HG03520 (cell line): ENCODE measurements at regions not wholly inside any gene's neighbourhood (a gene's known extent, or its start where the extent isn't known, plus 50 kb on each side); places are given as distances from the start of the nearest gene placed in this dataset.

Experiments
- ATAC-seq: cut with Tn5 transposase; IDR thresholded peaks from one replicate; pipeline ENCODE4 v1.9.1; 2021; ENCODE audit warnings: mild to moderate bottlenecking, moderate library complexity; ENCODE audit not compliant: unreplicated experiment

DNA sequence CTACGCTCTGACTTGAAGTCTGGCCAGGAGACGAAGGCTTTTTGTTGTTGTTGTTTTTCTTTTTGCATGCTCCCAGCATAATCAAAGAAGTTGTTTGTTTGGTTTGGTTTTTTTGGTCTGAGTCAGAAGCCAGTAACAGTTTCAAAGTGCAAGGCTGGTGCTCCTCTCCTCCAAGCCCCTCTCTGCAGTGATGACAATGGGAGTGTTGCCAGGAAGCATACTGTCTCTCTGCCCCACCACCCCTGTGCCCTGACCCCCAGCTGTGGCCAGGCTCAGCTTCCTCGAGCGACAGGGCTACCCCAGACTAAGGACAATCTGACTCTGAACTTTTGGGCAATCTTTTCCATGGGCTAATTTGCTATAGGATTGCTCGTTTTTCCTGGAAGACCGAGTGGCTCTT lies 173.8 kb upstream of the PITX1 start:
- ATAC-seq: no peak

GRCh38 chr5:135206862-135207261 lies 172.8 kb upstream of the PITX1 start:
- no peak for ATAC-seq

- no peak for ATAC-seq
Measured at GRCh38 chr5:135205632-135206349, 171.8 kb upstream of the PITX1 start.

DNA sequence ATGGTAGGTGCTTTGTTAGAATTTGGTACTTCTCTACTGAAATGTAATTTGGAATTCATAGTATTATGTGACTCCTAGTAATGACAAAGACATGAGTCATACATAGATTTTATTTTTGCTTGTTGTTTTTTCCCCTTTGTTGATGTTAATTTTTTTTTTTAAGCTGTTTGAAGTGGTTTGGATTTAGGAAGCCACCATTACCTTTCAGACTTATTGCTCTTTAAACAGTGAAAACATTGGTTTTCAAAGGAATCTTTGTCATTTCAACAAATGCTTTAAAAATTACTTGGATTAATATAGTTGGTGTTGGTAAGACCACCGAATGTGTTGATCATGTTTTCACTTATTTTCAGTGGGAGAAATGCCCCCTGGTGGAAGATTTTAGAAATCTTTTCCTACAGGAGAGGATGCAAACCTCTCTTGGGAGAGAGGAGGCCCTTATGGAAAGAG lies 170.1 kb upstream of the PITX1 start:
- no peak for ATAC-seq

- no peak for ATAC-seq
Measured at GRCh38 chr5:135203593-135204036, 169.6 kb upstream of the PITX1 start.

DNA sequence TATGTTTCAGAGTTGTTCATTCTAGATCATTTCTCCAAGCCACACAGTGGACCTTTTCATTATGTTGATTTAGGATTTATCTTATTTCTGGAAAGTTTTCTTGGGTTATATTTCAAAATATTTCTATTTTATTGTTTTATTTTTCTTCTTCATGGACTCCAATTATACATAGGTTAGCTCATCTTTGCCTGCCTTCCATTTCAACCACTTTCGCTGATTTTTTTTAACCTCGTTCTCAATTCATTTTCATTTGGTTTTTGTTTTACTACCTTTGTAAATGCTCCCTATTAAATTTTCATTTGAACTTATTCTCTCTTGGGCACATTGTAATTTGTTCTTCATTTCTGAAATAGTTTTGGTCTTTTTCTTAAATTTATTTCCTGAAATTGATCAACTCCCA lies 169.0 kb upstream of the PITX1 start:
- ATAC-seq: no peak

GRCh38 chr5:135199919-135200318 lies 165.9 kb upstream of the PITX1 start:
- no peak for ATAC-seq

- ATAC-seq: no peak
Measured at GRCh38 chr5:135196483-135196882, 162.5 kb upstream of the PITX1 start.

DNA sequence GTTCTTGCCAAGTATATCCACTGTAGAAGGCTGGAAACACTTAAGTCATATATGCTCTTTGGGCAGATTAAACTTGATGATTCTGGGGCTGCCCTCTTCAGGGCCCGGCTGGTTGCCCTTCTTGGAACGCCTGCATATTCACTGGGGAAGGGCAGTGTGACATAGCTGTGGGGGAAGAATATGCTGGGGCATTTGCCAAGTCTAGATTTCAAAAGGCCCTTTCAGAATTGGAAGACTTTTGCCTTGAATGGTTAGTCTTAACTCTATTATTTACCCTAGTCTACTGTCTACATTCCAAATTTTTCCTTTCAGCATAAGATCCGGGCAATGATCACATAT lies 161.2 kb upstream of the PITX1 start:
- ATAC-seq: no peak

GRCh38 chr5:135194573-135195269 lies 160.7 kb upstream of the PITX1 start:
- ATAC-seq: no peak

GRCh38 chr5:135194126-135194488 lies 160.1 kb upstream of the PITX1 start:
- ATAC-seq: no peak

GRCh38 chr5:135193213-135194125 lies 159.4 kb upstream of the PITX1 start:
- no peak for ATAC-seq

- ATAC-seq: no peak
Measured at GRCh38 chr5:135192351-135192750, 158.3 kb upstream of the PITX1 start.

- peak; percentile 83 for ATAC-seq
Measured at GRCh38 chr5:135191084-135191826, 157.2 kb upstream of the PITX1 start.

DNA sequence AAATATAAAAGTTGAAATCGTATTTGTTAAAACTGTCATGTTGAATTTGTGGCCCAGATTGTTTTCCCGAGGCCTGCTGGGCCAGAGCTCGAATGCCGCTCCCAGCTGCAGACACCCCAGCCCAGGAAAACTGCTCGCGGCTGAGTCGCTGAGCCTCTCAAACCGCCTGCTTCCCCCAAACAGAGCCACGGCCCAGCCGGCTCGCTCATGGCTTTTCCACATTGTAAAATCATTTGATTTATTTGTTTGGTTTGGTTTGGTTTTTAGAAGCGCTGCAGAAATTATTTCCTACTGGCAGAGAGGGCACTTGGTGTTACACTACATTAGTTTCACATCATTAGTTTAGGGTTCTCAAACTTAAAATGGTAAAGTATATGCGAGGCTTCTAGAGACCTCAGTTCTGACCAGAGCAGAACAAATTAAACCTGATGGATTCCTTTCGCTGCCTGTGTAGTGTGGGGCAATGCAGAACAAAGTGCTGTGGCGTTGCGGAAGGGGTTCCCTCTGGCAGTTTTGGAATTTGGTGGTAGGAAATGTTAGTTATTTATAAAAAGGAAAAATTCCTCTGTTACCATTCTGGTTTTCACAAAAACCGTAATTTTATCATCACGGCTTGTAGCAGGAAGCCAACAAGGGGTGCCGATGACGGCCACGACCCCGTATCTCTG lies 156.5 kb upstream of the PITX1 start:
- no peak for ATAC-seq

GRCh38 chr5:135189024-135189423 lies 155.0 kb upstream of the PITX1 start:
- no peak for ATAC-seq

DNA sequence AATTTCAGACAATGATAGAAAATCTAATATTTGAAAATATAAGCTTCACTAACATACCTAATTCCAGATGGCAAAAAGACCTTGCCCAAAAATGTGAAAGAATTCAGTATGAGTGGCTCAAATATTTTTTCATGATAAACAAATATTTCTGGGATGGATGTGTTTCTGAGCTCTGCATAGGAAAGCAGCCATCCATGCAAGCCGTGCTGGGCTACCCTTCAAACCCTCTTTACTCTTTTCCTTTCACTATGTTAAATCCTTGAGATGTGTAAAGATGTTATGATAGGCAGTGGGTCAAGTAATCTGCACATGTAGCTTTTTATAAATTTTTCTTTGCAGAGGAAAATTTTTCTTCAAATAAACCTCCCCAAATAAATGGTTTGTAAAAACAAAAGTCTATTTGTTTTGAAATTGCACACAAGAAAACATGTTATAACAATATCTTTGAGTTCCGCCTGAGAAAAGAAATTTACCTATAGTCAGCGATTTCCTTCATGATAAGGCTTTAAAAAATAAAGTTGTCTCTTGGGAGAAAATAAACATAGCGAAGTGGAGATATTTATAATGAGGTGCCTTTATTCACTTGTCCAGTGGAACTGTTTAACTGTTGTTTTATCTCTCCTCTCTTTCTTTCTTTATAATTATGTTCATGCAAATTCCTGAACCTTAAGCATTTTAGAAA lies 154.3 kb upstream of the PITX1 start:
- no peak for ATAC-seq

GRCh38 chr5:135186662-135187522 lies 152.9 kb upstream of the PITX1 start:
- ATAC-seq: no peak
